ENCODE measurements at regions not wholly inside any gene's neighbourhood (a gene's known extent, or its start where the extent isn't known, plus 50 kb on each side); places are given as distances from the start of the nearest gene placed in this dataset.

DNA sequence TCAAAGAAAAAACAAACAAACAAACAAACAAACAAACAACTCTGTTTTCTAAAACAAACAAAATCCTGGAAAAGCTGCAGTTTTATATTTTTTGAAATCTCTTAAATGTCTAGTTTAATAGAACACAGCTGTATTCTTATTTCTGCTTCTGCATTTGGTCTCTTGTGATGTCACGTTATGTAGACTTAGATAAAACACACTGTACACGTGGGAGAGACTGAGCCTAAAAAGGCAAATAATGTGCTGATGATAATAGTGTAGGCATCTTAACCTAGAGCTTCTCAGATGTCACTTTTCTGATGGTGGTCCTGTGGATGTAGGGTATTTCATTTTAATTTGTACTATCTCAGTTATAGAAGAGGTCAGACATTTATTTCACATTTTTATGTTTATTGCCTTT is 261.7 kb downstream of the UTRN start:
- Mint-ChIP-seq H3K4me1 (peaks cover 2% of the 10 kb centered on the region), H3K4me3 (no peak overlapping the region), H3K27ac (no peak overlapping the region), H3K36me3 (peaks cover 62% of the 10 kb centered on the region), H3K9me3 (peaks cover 11% of the 10 kb centered on the region), H3K27me3 (ENCODE audit: low read depth) (no peaks in the 10 kb centered on the region)
- TF ChIP-seq, protein P1, sequence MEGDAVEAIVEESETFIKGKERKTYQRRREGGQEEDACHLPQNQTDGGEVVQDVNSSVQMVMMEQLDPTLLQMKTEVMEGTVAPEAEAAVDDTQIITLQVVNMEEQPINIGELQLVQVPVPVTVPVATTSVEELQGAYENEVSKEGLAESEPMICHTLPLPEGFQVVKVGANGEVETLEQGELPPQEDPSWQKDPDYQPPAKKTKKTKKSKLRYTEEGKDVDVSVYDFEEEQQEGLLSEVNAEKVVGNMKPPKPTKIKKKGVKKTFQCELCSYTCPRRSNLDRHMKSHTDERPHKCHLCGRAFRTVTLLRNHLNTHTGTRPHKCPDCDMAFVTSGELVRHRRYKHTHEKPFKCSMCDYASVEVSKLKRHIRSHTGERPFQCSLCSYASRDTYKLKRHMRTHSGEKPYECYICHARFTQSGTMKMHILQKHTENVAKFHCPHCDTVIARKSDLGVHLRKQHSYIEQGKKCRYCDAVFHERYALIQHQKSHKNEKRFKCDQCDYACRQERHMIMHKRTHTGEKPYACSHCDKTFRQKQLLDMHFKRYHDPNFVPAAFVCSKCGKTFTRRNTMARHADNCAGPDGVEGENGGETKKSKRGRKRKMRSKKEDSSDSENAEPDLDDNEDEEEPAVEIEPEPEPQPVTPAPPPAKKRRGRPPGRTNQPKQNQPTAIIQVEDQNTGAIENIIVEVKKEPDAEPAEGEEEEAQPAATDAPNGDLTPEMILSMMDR (IDR thresholded peaks at IDR 0.05; ENCODE audit: unreplicated experiment), result no peak
- no peak for DNase-seq (ENCODE audit: low spot score in 2 of 2, unreplicated experiment in 2 of 2)

DNA sequence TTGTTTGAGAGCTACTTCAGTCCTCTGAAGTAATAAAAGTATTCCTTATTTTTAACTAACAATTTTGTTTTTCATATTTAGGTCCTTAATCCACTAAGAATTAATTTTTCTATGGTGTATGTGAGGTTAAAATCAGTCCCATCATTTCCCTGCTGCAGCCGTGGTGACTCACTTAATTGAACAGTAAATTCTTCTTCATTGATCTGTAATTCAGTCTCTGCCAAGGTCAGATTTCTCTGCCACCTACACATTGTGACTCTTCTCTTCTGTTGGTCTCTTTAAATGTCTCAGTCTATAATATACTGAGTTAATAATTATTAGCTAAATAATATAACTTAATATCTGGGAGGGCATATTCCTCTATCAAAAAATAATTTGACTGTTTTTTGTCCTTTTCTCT is 262.3 kb downstream of the UTRN start:
- no peak for DNase-seq (ENCODE audit: low spot score in 2 of 2, unreplicated experiment in 2 of 2)
- H3K4me3 Mint-ChIP-seq, result no peak overlapping the region
- H3K9me3 Mint-ChIP-seq, result peaks cover 11% of the 10 kb centered on the region
- H3K36me3 Mint-ChIP-seq, result peaks cover 61% of the 10 kb centered on the region
- no peak overlapping the region for H3K27ac Mint-ChIP-seq
- H3K4me1 Mint-ChIP-seq, result peaks cover 2% of the 10 kb centered on the region
- no peaks in the 10 kb centered on the region for H3K27me3 Mint-ChIP-seq (ENCODE audit: low read depth)
- TF ChIP-seq, protein P1 (IDR thresholded peaks at IDR 0.05; ENCODE audit: unreplicated experiment), result no peak

DNA sequence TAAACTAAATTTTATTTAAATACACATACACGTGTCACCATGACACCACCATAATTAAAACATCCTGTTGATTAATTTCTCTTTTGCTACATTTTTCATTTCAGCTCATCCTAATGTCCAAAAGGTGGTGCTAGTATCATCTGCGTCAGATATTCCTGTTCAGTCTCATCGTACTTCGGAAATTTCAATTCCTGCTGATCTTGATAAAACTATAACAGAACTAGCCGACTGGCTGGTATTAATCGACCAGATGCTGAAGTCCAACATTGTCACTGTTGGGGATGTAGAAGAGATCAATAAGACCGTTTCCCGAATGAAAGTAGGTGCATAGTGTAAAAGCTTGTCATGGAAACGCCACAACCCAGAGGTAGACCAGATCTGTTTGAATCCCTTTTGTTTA is 263.4 kb downstream of the UTRN start:
- Mint-ChIP-seq H3K4me3 (no peak overlapping the region), H3K36me3 (peaks cover 52% of the 10 kb centered on the region)

DNA sequence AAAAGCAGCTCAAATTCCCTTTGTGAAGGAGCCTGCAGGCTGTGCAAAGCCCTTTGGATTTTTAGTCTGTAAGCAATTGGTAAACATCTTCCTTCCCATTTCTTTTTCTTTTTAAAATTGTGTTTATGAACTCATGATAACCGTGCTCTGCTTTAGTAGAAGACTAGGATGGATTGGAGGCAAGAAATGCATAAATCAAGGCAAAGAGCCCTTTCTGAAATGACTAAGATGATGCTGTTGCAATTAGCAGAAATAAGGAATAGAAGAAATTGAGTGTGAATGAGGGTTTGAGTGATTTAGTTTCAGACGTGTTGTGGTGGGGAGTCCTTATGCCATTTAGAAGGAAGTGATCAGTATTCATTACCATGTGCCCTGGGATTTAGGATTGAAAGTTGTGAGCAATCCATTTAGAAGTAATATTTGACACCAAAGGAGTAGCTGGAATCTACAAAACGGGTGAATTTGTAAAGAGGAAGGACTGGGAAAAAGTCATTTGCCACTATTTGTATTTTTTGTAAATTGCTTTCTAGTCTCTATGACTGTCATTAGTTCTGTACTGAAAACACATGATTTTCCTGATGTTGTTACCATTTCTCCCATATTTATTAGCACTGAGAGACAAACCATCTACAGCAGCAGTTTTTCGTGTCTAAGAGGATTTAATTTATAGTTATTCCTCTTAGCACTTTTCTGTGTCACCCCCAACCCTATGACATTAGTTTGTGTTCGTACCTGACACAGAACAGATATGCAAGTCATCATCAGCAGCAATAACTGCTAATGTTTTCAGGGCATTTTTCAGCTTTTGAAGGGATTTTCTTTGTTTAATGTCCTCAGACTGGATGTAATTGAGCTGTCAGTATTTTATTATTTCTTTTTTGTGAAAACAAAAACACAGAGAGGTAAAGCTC is 265.0 kb downstream of the UTRN start:
- TF ChIP-seq, protein P1 (IDR thresholded peaks at IDR 0.05; ENCODE audit: unreplicated experiment), result no peak
- Mint-ChIP-seq H3K36me3 (peaks cover 49% of the 10 kb centered on the region), H3K27ac (no peak overlapping the region), H3K27me3 (ENCODE audit: low read depth) (no peaks in the 10 kb centered on the region), H3K9me3 (peaks cover 2% of the 10 kb centered on the region), H3K4me1 (peaks cover 2% of the 10 kb centered on the region), H3K4me3 (no peak overlapping the region)
- DNase-seq (ENCODE audit: low spot score in 2 of 2, unreplicated experiment in 2 of 2), result no peak

More for the DNA sequence above, 263.4 kb downstream of the UTRN start:
- H3K27me3 Mint-ChIP-seq (ENCODE audit: low read depth), result no peaks in the 10 kb centered on the region
- no peak overlapping the region for H3K27ac Mint-ChIP-seq
- H3K9me3 Mint-ChIP-seq, result peaks cover 11% of the 10 kb centered on the region
- peaks cover 2% of the 10 kb centered on the region for H3K4me1 Mint-ChIP-seq
- no peak for DNase-seq (ENCODE audit: low spot score in 2 of 2, unreplicated experiment in 2 of 2)
- TF ChIP-seq, protein P1 (IDR thresholded peaks at IDR 0.05; ENCODE audit: unreplicated experiment), result no peak

DNA sequence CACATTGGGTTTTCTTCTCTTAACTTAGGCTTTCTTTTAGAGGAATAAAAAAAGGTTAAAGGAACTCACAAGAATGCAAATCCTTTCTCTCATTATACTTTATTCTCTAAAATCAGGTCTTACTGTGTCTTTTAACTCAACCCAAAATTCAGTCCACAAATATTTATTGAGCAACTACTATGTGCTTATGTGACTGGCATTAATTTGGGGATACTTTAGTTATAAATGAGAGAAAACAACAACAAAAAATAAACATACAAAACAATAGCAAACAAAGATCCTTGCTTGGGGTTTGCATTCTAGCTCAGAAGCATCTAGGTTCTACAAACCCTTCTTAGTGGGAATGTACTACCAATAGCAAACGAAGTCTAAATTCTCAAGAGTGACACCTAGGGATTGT is 266.2 kb downstream of the UTRN start:
- Mint-ChIP-seq H3K27me3 (ENCODE audit: low read depth) (no peaks in the 10 kb centered on the region), H3K36me3 (peaks cover 51% of the 10 kb centered on the region), H3K4me1 (peaks cover 2% of the 10 kb centered on the region), H3K4me3 (no peak overlapping the region), H3K9me3 (no peaks in the 10 kb centered on the region), H3K27ac (no peak overlapping the region)
- TF ChIP-seq, protein P1 (IDR thresholded peaks at IDR 0.05; ENCODE audit: unreplicated experiment), result no peak
- no peak for DNase-seq (ENCODE audit: low spot score in 2 of 2, unreplicated experiment in 2 of 2)
